GM12864 (cell line): ENCODE measurements at regions not wholly inside any gene's neighbourhood (a gene's known extent, or its start where the extent isn't known, plus 50 kb on each side); places are given as distances from the start of the nearest gene placed in this dataset.
"Not testable (repeated sequence)": the region's sequence is repeated elsewhere in the genome, so short reads cannot be mapped to it uniquely, and the experiment has no call there.

Source experiments
- DNase-seq: peaks from one replicate; pipeline ENCODE4 v3.0.0-alpha.2; 2011; ENCODE audit warnings: low read depth
- H3K4me3 ChIP-seq: 2 replicates; pipeline ENCODE4 v1.5.1; 2011; ENCODE audit warnings: mild to moderate bottlenecking, low read depth, low read length, control low read depth
- CTCF ChIP-seq: IDR thresholded peaks from 2 replicates; pipeline ENCODE4 v1.5.1; 2011; ENCODE audit warnings: low read depth, mild to moderate bottlenecking, moderate library complexity, low read length, control low read depth, inconsistent platforms; ENCODE audit errors: missing control alignments

GRCh38 chr14:40053416-40053815 lies 621.2 kb upstream of the FBXO33 start:
- TF ChIP-seq CTCF = no peak
- no peak overlapping the region for H3K4me3 ChIP-seq
- no peak for DNase-seq

GRCh38 chr14:40028991-40029390 lies 596.8 kb upstream of the FBXO33 start:
- no peak for TF ChIP-seq CTCF
- DNase-seq = no peak
- H3K4me3 ChIP-seq = no peak overlapping the region

- no peak for DNase-seq
- no peak overlapping the region for H3K4me3 ChIP-seq
- no peak for TF ChIP-seq CTCF
Measured at GRCh38 chr14:40025101-40025500, 592.9 kb upstream of the FBXO33 start.

GRCh38 chr14:40010961-40011360 lies 578.7 kb upstream of the FBXO33 start:
- DNase-seq = no peak
- no peak for TF ChIP-seq CTCF

GRCh38 chr14:40009771-40010170 lies 577.5 kb upstream of the FBXO33 start:
- TF ChIP-seq CTCF = no peak
- DNase-seq = no peak
- H3K4me3 ChIP-seq = no peak overlapping the region

More at GRCh38 chr14:40010961-40011360, 578.7 kb upstream of the FBXO33 start:
- H3K4me3 ChIP-seq = no peak overlapping the region

GRCh38 chr14:40008345-40008744 lies 576.1 kb upstream of the FBXO33 start:
- not testable (repeated sequence) for DNase-seq, H3K4me3 ChIP-seq

GRCh38 chr14:40004871-40005500 lies 572.8 kb upstream of the FBXO33 start:
- no peak overlapping the region for H3K4me3 ChIP-seq
- no peak for DNase-seq
- TF ChIP-seq CTCF = no peak
